GM12878 (cell line): ENCODE measurements at regions not wholly inside any gene's neighbourhood (a gene's known extent, or its start where the extent isn't known, plus 50 kb on each side); places are given as distances from the start of the nearest gene placed in this dataset.

Experiments used
- ATAC-seq: fragments of 200-7000 bp; cut with Tn5 transposase; 3 replicates; pipeline ENCODE4 v1.9.1; 2020; ENCODE audit warnings: mild to moderate bottlenecking, moderate library complexity
- BruUV-seq: library from RNA; stranded (reverse); fragments of 400-500 nt; replicated peaks from 2 replicates; lab custom pipeline; 2021; lab: Mats Ljungman, UMichigan
- CTCF ChIA-PET: fragments of 300-600 bp; sonication (Branson Sonifier 250); formaldehyde crosslinking; extraction: SDS; loops from one replicate; lab custom pipeline; 2021; ENCODE audit warnings: inconsistent platforms; lab: Yijun Ruan, JAX
- POLR2A ChIA-PET: fragments of 350-600 bp; formaldehyde crosslinking; extraction: SDS; loops from one replicate; lab custom pipeline; 2021; ENCODE audit warnings: inconsistent platforms; lab: Charles Lee
- RAD21 ChIA-PET: fragments of 300-600 bp; sonication (Branson Sonifier 250); formaldehyde crosslinking; loops from one replicate; lab custom pipeline; 2023; ENCODE audit warnings: antibody characterized with exemption; ENCODE audit not compliant: unreplicated experiment; lab: Charles Lee
- SMC1A ChIA-PET: fragments of 300-600 bp; sonication (Branson Sonifier 250); formaldehyde crosslinking; loops from one replicate; lab custom pipeline; 2023; ENCODE audit not compliant: unreplicated experiment, uncharacterized antibody; lab: Charles Lee
- DNase-seq: peaks from one replicate; pipeline ENCODE4 v3.0.0-alpha.2; 2011; ENCODE audit warnings: low read depth, low spot score
- FAIRE-seq: peaks from 3 replicates; lab custom pipeline; 2011; peaks lifted over from hg19 to GRCh38; lab: Jason Lieb, UNC
- H2AFZ ChIP-seq: 2 replicates; pipeline ENCODE4 v1.6.0; 2011; ENCODE audit warnings: low read depth, low read length, control low read depth; ENCODE audit not compliant: control insufficient read depth
- H3K27ac ChIP-seq: 2 replicates; pipeline ENCODE4 v1.5.1; 2011; ENCODE audit warnings: control low read depth; ENCODE audit not compliant: control insufficient read depth, insufficient read depth
- H3K27me3 ChIP-seq, 2 experiments: replicated peaks in 1 of 2; 2 replicates each; pipeline versions ENCODE4 v1.6.0 to v1.6.1; 2011; ENCODE audit warnings: low read length in 1 of 2; ENCODE audit not compliant: control insufficient read depth in 2 of 2, insufficient read depth in 2 of 2
- H3K36me3 ChIP-seq, 2 experiments: 2 replicates each; pipeline ENCODE4 v1.5.1; 2011; ENCODE audit warnings: low read length in 1 of 2; ENCODE audit not compliant: control insufficient read depth in 2 of 2, insufficient read depth in 2 of 2
- H3K4me1 ChIP-seq: 2 replicates; pipeline ENCODE4 v1.6.1; 2011; ENCODE audit warnings: mild to moderate bottlenecking, low read length, moderate library complexity, mixed read lengths; ENCODE audit not compliant: control insufficient read depth, insufficient read depth
- H3K4me2 ChIP-seq: 2 replicates; pipeline ENCODE4 v1.6.0; 2011; ENCODE audit warnings: control low read depth; ENCODE audit not compliant: control insufficient read depth, insufficient read depth
- H3K4me3 ChIP-seq: fragments of 200-600 bp; sonication (generic); 2 replicates; pipeline ENCODE4 v1.5.1; 2016
- H3K79me2 ChIP-seq: 2 replicates; pipeline ENCODE4 v1.6.0; 2011; ENCODE audit warnings: low read length; ENCODE audit not compliant: control insufficient read depth, insufficient read depth
- H3K9ac ChIP-seq: 2 replicates; pipeline ENCODE4 v1.8.0; 2011; ENCODE audit warnings: low read length, control low read depth, mixed read lengths; ENCODE audit not compliant: control insufficient read depth, insufficient read depth
- H3K9me3 ChIP-seq: replicated peaks from 3 replicates; pipeline ENCODE4 v1.5.1; 2011; ENCODE audit warnings: mild to moderate bottlenecking, low read length; ENCODE audit not compliant: control insufficient read depth, insufficient read depth
- H4K20me1 ChIP-seq: 2 replicates; pipeline ENCODE4 v1.6.0; 2011; ENCODE audit not compliant: control insufficient read depth, insufficient read depth
- EED ChIP-seq: sonication (generic); IDR thresholded peaks from 2 replicates; pipeline ENCODE4 v1.6.1; 2016; ENCODE audit warnings: antibody characterized with exemption, low read depth
- HCFC1 ChIP-seq: fragments of 150-350 bp; IDR thresholded peaks from 2 replicates; pipeline ENCODE4 v1.6.1; 2014; ENCODE audit warnings: low read length
- IKZF1 ChIP-seq: fragments of 450-650 bp; conservative IDR thresholded peaks from 2 replicates; pipeline ENCODE4 v1.6.1; 2017; ENCODE audit warnings: antibody characterized with exemption, mild to moderate bottlenecking
- IRF4 ChIP-seq: IDR thresholded peaks from 2 replicates; pipeline ENCODE4 v1.6.1; 2011; ENCODE audit warnings: low read depth, low read length
- MXI1 ChIP-seq: fragments of 150-350 bp; IDR thresholded peaks from 2 replicates; pipeline ENCODE4 v1.6.1; 2011; ENCODE audit warnings: low read depth, mild to moderate bottlenecking, inconsistent platforms, low read length, improper control_type of control experiment
- SMARCA5 ChIP-seq: fragments of 450-650 bp; IDR thresholded peaks from 2 replicates; pipeline ENCODE4 v1.6.1; 2017; ENCODE audit warnings: mild to moderate bottlenecking
- ZBED1 ChIP-seq: IDR thresholded peaks from 2 replicates; pipeline ENCODE4 v1.6.1; 2016; ENCODE audit warnings: borderline replicate concordance
- ZNF217 ChIP-seq: fragments of 450-650 bp; IDR thresholded peaks from 2 replicates; pipeline ENCODE4 v1.6.1; 2017; ENCODE audit warnings: antibody characterized with exemption, mild to moderate bottlenecking
- ZNF592 ChIP-seq: fragments of 450-650 bp; IDR thresholded peaks from 2 replicates; pipeline ENCODE4 v1.6.1; 2017; ENCODE audit warnings: mild to moderate bottlenecking, moderate library complexity
- ZZZ3 ChIP-seq: IDR thresholded peaks from 2 replicates; pipeline ENCODE4 v1.6.1; 2011; ENCODE audit warnings: low read depth; ENCODE audit not compliant: control insufficient read depth, insufficient read length
- WGBS: methylation state at CpG from one replicate; pipeline ENCODE4 v1.1.6; 2016; ENCODE audit warnings: low lambda C conversion rate; ENCODE audit not compliant: insufficient replicate concordance, insufficient coverage; ENCODE audit errors: missing lambda C conversion rate; 5-methylcytosine and 5-hydroxymethylcytosine counted together
- in situ Hi-C: fragments of 300-500 bp; cut with MboI; formaldehyde crosslinking; loops from 9 replicates; pipeline ENCODE4 v1.14.3; 2018; ENCODE audit warnings: mixed read lengths
- intact Hi-C: fragments of 100-400 bp; cut with micrococcal nuclease; formaldehyde crosslinking; loops from one replicate; pipeline ENCODE4 v1.14.2; 2022; ENCODE audit not compliant: unreplicated experiment

GRCh38 chr12:97259098-97259497 is 203.5 kb upstream of the RMST start:
- DNase-seq (no peak), FAIRE-seq (no peak), ATAC-seq (no peak)
- Histone ChIP-seq H3K4me3 (no peak overlapping the region), H3K4me1 (no peaks in the 10 kb centered on the region), H3K9me3 (no peaks in the 10 kb centered on the region), H3K79me2 (no peaks in the 10 kb centered on the region), H3K9ac (no peak overlapping the region), H2AFZ (no peak overlapping the region), H3K27ac (no peak overlapping the region), H4K20me1 (no peaks in the 10 kb centered on the region), H3K36me3 (no peaks in the 10 kb centered on the region), H3K4me2 (no peak overlapping the region), H3K27me3 (no peaks in the 10 kb centered on the region)
- in situ Hi-C loops: no loop called here
- SMC1A ChIA-PET: interaction anchor here (1.2 kb wide), 1 partner anchor 145 kb away, joined by 3 read pairs; no protein-coding TSS in a partner anchor
- intact Hi-C loops: no loop called here
- 18% methylated on average over 2 of the region's 2 CpGs for WGBS
- RAD21 ChIA-PET: no interaction called here
- BruUV-seq: no TSS peak
- CTCF ChIA-PET: no interaction called here
- TF ChIP-seq ZNF592: no peak
- no peak for TF ChIP-seq SMARCA5
- TF ChIP-seq IKZF1: no peak
- no peak for TF ChIP-seq HCFC1
- TF ChIP-seq IRF4: no peak
- TF ChIP-seq EED: no peak
- TF ChIP-seq ZBED1: no peak
- TF ChIP-seq ZZZ3: no peak
- TF ChIP-seq MXI1: no peak
- no peak for TF ChIP-seq ZNF217
- POLR2A ChIA-PET: no interaction called here
